ENCODE measurements at regions not wholly inside any gene's neighbourhood (a gene's known extent, or its start where the extent isn't known, plus 50 kb on each side); places are given as distances from the start of the nearest gene placed in this dataset.

Small RNA genes in the stretch of these regions (small RNA-seq; reads per million reads assigned to genes)
- 0 reads per million in 2 donors for gene RNA5SP228

Measured in prostate gland (tissue), 2 donors.